ENCODE measurements at regions not wholly inside any gene's neighbourhood (a gene's known extent, or its start where the extent isn't known, plus 50 kb on each side); places are given as distances from the start of the nearest gene placed in this dataset.

- TF ChIP-seq POLR2A (IDR thresholded peaks at IDR 0.05) (no peak), CTCF (IDR thresholded peaks at IDR 0.05 in 4 of 5, conservative IDR thresholded peaks at IDR 0.05 in 1 of 5) (no peak)
Observed at GRCh38 chr5:18461766-18462165, 827.5 kb downstream of the TAF11L14 start.
